Thoracic aorta (tissue), 2 donors: ENCODE measurements at regions not wholly inside any gene's neighbourhood (a gene's known extent, or its start where the extent isn't known, plus 50 kb on each side); places are given as distances from the start of the nearest gene placed in this dataset.
"Not testable (repeated sequence)": the region's sequence is repeated elsewhere in the genome, so short reads cannot be mapped to it uniquely, and the experiment has no call there.

ENCODE experiments used
- ATAC-seq: fragments of 150-250 bp; one replicate; pipeline ENCODE4 v1.8.0; 2017; ENCODE audit warnings: low read depth; ENCODE audit not compliant: insufficient number of reproducible peaks, low FRiP score
- DNase-seq: peaks from one replicate; pipeline ENCODE4 v3.0.0-alpha.2; 2020; ENCODE audit warnings: low spot score
- H3K27ac ChIP-seq, 2 donors: fragments of 200-600 bp; sonication (generic); 1 replicate in 1 of 2; 2 replicates in 1 of 2; pipeline ENCODE4 v1.5.1; 2016; ENCODE audit warnings: mild to moderate bottlenecking in 2 of 2, moderate library complexity in 2 of 2
- H3K27me3 ChIP-seq: fragments of 200-600 bp; sonication (generic); replicated peaks from 2 replicates; pipeline ENCODE4 v1.6.0; 2016; ENCODE audit warnings: mild to moderate bottlenecking; ENCODE audit not compliant: insufficient read depth
- H3K36me3 ChIP-seq: fragments of 200-600 bp; sonication (generic); one replicate; pipeline ENCODE4 v1.5.1; 2016
- H3K4me1 ChIP-seq, 2 donors: fragments of 200-600 bp; sonication (generic); 1 replicate in 1 of 2; 2 replicates in 1 of 2; pipeline versions ENCODE4 v1.5.1 to v1.6.0; 2016; ENCODE audit warnings: low read depth in 2 of 2, mild to moderate bottlenecking in 1 of 2; ENCODE audit not compliant: control insufficient read depth in 1 of 2
- H3K4me3 ChIP-seq: fragments of 200-600 bp; sonication (generic); 2 replicates; pipeline ENCODE4 v1.5.1; 2016; ENCODE audit warnings: mild to moderate bottlenecking
- H3K9me3 ChIP-seq: fragments of 200-600 bp; sonication (generic); 2 replicates; pipeline ENCODE4 v1.5.1; 2016

DNA sequence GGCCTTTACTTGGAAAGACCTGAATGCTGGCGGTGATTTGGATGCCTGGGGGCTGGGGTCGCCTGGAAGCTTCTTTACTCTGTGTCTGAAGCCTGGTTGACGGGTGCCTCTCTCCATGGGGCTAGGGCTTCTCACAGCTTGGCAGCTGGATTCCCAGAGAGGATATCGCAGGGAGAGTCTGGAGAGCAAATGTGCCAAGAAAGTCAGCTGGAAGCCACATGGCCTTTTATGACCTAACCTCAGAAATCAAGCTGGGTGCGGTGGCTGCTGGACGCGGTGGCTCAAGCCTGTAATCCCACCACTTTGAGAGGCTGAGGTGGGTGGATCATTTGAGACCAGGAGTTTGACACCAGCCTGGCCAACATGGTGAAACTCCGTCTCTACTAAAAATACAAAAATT, 147.2 kb upstream of the TRIM73 start:
- ATAC-seq, H3K4me3 ChIP-seq, H3K9me3 ChIP-seq, DNase-seq, H3K27me3 ChIP-seq, H3K27ac ChIP-seq, H3K4me1 ChIP-seq, H3K36me3 ChIP-seq: not testable (repeated sequence)

DNA sequence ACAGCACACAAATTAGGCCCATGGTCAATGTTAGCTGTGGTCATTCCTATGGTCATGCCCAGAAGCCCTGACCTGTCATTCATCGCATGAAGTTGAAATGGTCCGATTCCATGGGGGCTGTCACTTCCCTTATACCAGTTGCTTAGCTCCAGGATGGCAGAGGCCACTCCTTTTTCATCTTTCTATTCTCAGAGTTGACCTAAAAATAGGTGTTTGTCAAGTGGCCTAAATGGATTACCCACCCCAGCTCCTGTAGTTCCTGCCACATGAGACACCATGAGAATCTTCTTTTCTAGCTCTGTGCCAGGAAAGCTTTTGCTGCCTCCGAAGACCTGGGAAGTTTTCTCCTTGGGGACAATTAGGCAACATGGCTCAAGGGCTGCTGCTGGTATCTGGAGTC, 141.2 kb upstream of the TRIM73 start:
- not testable (repeated sequence) for DNase-seq, ATAC-seq, H3K27ac ChIP-seq, H3K27me3 ChIP-seq, H3K9me3 ChIP-seq, H3K4me1 ChIP-seq, H3K36me3 ChIP-seq, H3K4me3 ChIP-seq

DNA sequence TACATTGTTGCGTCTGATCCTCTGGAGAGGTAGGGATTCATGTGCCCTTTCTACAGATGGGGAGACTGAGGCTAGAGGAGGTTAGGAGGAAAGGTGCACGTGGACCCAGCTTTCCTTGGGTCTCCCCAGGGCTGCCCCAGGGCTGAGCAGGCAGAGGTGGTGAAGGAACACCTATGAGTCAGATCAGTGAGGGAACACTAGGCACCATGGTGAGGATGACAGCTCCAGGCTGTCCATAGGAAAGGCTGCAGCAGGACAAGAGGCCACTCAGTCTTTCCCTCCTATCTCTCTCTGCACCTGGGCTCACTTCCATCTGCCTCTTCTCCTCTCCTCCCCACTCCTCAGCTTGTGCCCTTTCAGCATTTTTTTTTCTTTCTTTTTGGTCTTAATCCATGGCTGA, 138.0 kb upstream of the TRIM73 start:
- not testable (repeated sequence) for H3K27me3 ChIP-seq, H3K9me3 ChIP-seq, ATAC-seq, DNase-seq, H3K36me3 ChIP-seq, H3K4me1 ChIP-seq, H3K27ac ChIP-seq, H3K4me3 ChIP-seq

DNA sequence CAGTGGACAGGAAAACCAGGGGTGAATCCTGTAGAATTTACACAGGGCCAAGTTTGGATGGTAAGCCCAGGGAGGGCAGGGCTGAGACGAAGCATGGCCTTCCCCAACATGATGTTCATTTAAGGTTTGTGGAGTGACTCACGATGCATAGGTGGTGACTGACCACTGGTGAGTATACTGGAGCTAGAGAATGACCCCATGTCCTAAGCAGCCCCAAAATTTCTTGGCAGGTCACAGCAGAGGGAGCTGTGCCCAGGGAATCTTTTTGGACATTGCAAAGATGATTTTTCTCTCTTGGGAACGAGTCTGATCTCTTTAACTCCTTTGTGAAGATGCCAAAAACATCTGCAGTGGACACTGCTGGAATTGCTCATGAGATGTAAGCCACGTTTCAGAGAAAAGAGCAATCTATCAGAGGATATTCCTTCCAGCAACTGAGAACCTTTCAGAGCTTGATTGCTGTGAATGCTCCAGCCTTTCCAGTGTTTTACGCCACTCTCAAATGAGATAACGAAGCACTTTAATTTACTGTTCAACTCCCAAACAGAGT, 135.9 kb upstream of the TRIM73 start:
- not testable (repeated sequence) for H3K4me3 ChIP-seq, DNase-seq, H3K9me3 ChIP-seq, H3K27ac ChIP-seq, ATAC-seq, H3K4me1 ChIP-seq, H3K36me3 ChIP-seq, H3K27me3 ChIP-seq

DNA sequence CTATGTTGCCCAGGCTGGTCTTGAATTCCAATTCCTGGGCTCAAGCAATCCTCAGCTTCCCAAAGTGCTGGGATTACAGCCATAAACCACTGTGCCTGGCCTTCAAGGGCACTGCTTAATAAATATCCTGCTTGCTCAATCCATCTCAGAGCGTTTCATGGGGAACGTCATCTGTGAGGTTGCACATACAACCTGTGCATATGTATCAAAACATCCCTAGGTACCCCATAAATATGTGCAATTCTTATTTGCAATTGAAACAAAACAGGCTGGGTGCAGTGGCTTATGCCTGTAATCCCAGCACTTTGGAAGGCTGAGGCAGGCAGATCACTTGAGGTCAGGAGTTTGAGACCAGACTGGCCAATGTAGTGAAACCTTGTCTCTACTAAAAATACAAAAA, 133.8 kb upstream of the TRIM73 start:
- not testable (repeated sequence) for H3K9me3 ChIP-seq, ATAC-seq, H3K36me3 ChIP-seq, H3K4me1 ChIP-seq, H3K27ac ChIP-seq, H3K27me3 ChIP-seq, DNase-seq, H3K4me3 ChIP-seq

DNA sequence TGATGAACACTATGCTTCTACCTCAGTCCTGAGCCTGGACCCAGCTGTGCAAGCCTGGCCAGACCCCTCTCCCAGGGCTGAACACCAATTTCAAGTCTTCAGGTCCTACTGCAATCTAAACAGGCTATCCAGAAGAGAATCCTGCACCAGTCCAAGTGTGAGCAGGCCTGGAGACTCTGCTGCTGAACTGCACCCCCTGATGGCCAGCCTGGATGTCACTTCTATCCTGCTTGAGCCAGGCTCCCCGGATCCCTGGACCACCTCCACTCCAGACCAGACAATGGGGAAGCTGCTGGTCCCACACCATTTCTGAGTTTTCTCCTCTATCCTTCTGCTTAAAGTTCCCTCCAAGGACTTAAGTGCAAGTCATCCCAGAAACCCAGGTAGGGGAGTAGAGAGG, 127.3 kb upstream of the TRIM73 start:
- not testable (repeated sequence) for DNase-seq, H3K4me3 ChIP-seq, H3K27ac ChIP-seq, H3K27me3 ChIP-seq, H3K9me3 ChIP-seq, H3K4me1 ChIP-seq, H3K36me3 ChIP-seq, ATAC-seq

DNA sequence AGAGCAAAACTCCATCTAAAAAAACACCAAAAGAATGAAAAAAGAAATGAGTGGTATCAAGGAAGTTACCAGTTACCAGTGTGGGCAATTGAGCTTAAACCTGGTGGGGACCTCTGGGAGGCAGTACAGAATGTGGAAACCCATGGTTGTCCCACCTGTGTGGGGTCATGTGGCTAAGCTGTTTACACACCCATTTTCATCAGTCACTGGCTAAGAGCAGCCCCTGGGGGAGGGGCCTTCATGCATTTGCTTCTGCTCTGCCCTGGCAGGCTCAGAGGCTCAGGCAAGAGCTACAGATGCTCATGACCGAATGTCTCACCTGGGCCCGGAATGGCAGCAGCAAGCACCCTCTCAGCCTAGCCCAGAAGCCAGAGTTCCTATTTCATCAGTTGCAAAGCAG, 126.3 kb upstream of the TRIM73 start:
- not testable (repeated sequence) for ATAC-seq, DNase-seq, H3K4me1 ChIP-seq, H3K27me3 ChIP-seq, H3K9me3 ChIP-seq, H3K27ac ChIP-seq, H3K4me3 ChIP-seq, H3K36me3 ChIP-seq

DNA sequence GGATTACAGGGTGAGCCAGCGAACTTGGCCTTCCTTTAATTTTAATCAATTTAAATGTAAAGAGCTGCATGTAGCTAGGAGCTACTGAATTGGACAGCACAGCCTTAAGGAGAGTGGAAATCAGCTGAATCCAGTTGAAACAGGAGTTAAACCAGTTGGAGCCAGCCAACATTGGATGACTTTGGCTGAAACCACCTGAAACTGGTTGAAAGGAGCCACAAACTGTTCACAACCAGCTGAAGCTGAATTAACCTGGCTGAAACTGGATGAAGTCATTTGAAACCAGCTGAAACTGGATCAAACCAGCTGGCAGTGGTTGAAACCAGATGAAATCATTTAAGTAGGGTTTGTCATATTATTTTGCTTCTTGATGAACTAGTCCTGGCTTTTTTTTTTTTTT, 121.3 kb upstream of the TRIM73 start:
- H3K4me3 ChIP-seq, DNase-seq, H3K27ac ChIP-seq, H3K9me3 ChIP-seq, ATAC-seq, H3K4me1 ChIP-seq, H3K27me3 ChIP-seq, H3K36me3 ChIP-seq: not testable (repeated sequence)
